Raji (cell line): ENCODE measurements at regions not wholly inside any gene's neighbourhood (a gene's known extent, or its start where the extent isn't known, plus 50 kb on each side); places are given as distances from the start of the nearest gene placed in this dataset.
A peak's percentile ranks its signal among the peaks of the same experiment; 100 is the strongest.

Experiments used
- POLR2A ChIP-seq: IDR thresholded peaks from 2 replicates; pipeline ENCODE4 v1.6.1; 2011; ENCODE audit warnings: low read depth, low read length, control low read depth; ENCODE audit not compliant: insufficient read depth

DNA sequence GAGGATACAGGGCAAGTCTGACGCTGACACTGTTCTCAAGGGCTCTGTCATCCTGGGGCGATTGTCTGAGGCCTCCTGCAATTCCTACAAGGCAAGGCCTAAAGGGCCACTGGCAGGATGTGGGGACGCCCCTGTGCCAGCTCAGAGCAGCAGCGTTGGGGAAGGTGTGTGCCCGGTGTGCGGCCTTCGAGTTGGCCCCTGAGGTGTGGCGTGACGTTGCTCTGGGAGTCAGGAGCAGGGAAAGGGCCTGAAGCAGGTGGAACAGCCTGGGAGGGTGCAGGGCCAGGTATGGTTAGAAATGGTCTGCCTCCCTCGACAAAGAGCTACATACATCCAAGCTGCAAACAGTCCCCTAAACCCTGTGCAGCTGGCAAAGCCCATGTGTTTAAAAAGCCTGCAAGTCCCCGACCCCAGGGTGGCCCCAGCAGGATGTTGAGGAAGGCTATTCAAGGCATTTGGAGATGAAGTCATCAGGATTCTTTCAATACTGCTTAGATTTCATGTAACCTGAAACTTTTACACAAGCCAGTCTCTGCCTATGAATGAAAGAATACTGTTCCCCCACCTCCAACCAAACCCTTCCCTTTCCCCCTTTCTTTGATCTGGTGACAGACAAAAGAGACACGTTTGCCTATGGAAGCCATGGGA lies 142.5 kb upstream of the TNS3 start:
- no peak for TF ChIP-seq POLR2A

GRCh38 chr7:47722126-47722525 lies 140.2 kb upstream of the TNS3 start:
- TF ChIP-seq POLR2A = no peak

DNA sequence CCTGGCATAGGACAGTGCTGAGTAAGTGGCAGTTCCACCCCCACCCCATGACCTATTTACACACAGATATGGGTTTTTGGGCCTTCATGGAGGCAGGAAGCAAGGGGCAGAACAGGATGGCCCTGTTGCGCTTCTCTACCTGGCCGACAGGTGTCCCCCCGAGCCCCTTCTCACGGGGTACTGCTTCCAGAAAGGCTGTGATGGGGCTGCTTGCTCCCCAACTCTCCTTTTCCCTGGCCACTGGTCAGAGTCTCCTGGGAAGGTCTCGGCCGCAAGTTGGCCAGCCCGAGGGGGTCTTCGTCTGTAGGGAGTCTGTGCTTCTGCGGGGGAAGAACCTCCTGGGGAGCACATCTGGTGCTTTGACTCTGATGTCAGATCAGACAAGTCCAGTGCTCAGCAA lies 139.8 kb upstream of the TNS3 start:
- no peak for TF ChIP-seq POLR2A

GRCh38 chr7:47720907-47721244 lies 139.0 kb upstream of the TNS3 start:
- TF ChIP-seq POLR2A = no peak

DNA sequence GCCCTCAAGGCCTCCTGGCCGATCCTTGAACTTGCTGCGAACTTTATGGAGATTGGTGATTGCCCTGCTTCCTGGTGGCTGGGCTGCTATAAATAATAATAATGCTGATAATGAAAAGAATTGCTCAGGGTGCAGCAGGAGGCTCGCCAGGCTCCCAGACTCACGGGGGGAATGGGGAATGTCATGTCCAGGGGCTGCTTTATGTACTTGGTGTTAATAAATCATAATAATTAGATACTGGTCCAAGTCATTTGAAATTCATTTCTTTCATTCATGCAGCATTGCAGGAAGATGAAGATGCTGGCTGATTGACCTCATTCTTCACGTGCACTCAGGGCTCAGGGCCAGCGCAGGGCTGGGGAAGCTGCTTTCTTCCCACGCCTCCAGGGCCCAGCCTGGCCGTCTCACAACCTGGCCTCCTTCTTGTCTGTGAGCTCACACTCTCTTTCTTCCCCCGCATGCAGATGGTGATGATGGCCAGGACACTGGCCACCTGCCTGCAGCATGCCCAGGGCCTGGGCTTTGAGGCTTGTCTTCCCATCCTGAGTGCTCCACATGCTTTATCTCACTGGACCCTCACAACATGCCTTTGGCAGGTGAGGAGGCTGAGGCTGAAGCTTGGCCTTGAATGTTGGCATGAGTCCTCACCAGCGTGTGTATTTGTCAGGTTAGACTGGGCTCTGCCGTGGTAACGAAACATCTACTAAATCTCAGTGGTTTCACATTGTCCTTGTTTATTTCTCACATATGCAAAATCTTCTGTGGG lies 138.4 kb upstream of the TNS3 start:
- no peak for TF ChIP-seq POLR2A

DNA sequence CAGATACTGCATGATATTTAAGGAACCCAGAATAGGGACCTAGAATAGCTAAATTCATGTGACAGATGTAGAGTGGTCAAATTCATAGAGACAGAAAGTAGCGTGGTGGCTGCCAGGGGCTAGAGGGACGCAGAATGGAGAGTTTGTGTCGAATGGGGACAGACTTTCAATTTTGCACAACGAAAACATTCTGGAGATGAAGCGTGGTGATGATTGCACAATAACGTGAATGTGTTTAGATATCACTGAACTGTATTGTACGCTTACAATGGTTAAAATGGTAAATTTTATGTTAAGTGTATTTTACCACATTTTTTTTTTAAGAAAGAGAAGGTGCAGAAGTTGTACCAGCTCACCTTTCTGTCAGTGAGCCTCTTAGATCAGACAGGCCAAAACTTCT lies 137.8 kb upstream of the TNS3 start:
- TF ChIP-seq POLR2A = no peak

DNA sequence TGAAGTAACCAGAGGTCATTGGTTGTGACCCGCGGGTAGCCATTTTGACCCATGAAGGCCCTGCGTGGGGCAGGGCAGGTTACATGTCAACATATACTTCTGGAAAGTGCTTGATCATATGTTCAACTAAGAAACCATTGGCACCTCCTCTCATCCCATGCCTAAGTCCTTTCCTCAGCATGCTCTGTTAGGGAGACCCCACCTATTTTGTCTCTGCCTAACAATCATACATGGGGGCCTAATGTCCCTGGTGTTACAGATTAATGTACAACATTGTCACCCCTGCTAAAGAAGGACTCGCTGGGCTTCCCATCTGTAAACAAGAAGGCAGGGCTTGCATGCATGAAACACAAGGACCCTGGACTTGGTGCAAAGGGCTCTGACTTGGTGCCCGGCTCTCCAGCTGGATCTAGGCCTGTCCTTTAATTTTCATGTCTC lies 133.7 kb upstream of the TNS3 start:
- TF ChIP-seq POLR2A = no peak

- TF ChIP-seq POLR2A = 0 out of 2 replicates have a peak, but pooled peaks have one; percentile 11
Measured at GRCh38 chr7:47714669-47715607, 133.0 kb upstream of the TNS3 start.

- TF ChIP-seq POLR2A = no peak
Measured at GRCh38 chr7:47713595-47713994, 131.7 kb upstream of the TNS3 start.

GRCh38 chr7:47712416-47712815 lies 130.5 kb upstream of the TNS3 start:
- no peak for TF ChIP-seq POLR2A

- TF ChIP-seq POLR2A = no peak
Measured at GRCh38 chr7:47711776-47712175, 129.9 kb upstream of the TNS3 start.

GRCh38 chr7:47710201-47710935 lies 128.5 kb upstream of the TNS3 start:
- no peak for TF ChIP-seq POLR2A

- no peak for TF ChIP-seq POLR2A
Measured at GRCh38 chr7:47709451-47709850, 127.5 kb upstream of the TNS3 start.

GRCh38 chr7:47709051-47709450 lies 127.1 kb upstream of the TNS3 start:
- TF ChIP-seq POLR2A = no peak

- no peak for TF ChIP-seq POLR2A
Measured at GRCh38 chr7:47707583-47707982, 125.7 kb upstream of the TNS3 start.

GRCh38 chr7:47704936-47705335 lies 123.0 kb upstream of the TNS3 start:
- TF ChIP-seq POLR2A = no peak

- TF ChIP-seq POLR2A = no peak
Measured at GRCh38 chr7:47702080-47702479, 120.2 kb upstream of the TNS3 start.
